ENCODE measurements at regions not wholly inside any gene's neighbourhood (a gene's known extent, or its start where the extent isn't known, plus 50 kb on each side); places are given as distances from the start of the nearest gene placed in this dataset.

DNA sequence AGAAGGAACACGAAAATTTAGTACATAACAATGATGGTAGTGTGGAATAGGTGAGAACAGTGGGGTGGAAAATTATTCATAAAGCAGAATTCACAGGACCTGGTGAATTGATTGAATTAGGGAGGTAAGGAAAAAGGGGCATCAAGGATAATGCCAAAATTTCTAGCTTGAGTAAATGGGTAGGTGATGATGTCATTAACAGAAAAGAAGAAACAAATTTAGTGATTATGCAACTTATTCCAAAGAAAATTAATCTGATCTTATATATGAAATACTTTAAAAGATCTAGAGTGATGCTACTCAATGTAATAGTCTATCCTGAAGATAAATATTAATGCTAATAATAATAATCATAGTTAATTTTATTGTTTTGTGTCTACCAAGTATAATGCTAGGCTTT is 544.6 kb upstream of the LMCD1 start:
- TF ChIP-seq, protein P1, sequence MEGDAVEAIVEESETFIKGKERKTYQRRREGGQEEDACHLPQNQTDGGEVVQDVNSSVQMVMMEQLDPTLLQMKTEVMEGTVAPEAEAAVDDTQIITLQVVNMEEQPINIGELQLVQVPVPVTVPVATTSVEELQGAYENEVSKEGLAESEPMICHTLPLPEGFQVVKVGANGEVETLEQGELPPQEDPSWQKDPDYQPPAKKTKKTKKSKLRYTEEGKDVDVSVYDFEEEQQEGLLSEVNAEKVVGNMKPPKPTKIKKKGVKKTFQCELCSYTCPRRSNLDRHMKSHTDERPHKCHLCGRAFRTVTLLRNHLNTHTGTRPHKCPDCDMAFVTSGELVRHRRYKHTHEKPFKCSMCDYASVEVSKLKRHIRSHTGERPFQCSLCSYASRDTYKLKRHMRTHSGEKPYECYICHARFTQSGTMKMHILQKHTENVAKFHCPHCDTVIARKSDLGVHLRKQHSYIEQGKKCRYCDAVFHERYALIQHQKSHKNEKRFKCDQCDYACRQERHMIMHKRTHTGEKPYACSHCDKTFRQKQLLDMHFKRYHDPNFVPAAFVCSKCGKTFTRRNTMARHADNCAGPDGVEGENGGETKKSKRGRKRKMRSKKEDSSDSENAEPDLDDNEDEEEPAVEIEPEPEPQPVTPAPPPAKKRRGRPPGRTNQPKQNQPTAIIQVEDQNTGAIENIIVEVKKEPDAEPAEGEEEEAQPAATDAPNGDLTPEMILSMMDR (IDR thresholded peaks at IDR 0.05), result no peak
- no peak for TF ChIP-seq POLR2A (IDR thresholded peaks at IDR 0.05)
